Retinal pigment epithelial cell (primary cell): ENCODE measurements at regions not wholly inside any gene's neighbourhood (a gene's known extent, or its start where the extent isn't known, plus 50 kb on each side); places are given as distances from the start of the nearest gene placed in this dataset.
"Not testable (repeated sequence)": the region's sequence is repeated elsewhere in the genome, so short reads cannot be mapped to it uniquely, and the experiment has no call there.

Experiments
- DNase-seq: peaks from one replicate; pipeline ENCODE4 v3.0.0-alpha.2; 2010; ENCODE audit warnings: low read depth
- H3K4me3 ChIP-seq: 2 replicates; pipeline ENCODE4 v1.5.1; 2011; ENCODE audit warnings: mild to moderate bottlenecking, low read length, control low read depth, moderate library complexity
- CTCF ChIP-seq: conservative IDR thresholded peaks from 2 replicates; pipeline ENCODE4 v1.5.1; 2011; ENCODE audit warnings: low read depth, low read length, control low read depth, inconsistent platforms

GRCh38 chr1:21385022-21385421 is 54.9 kb upstream of the NBPF3 start:
- H3K4me3 ChIP-seq, result no peak overlapping the region
- no peak for TF ChIP-seq CTCF

GRCh38 chr1:21384620-21385019 is 55.3 kb upstream of the NBPF3 start:
- DNase-seq, result no peak
- H3K4me3 ChIP-seq, result no peak overlapping the region
- no peak for TF ChIP-seq CTCF

More at GRCh38 chr1:21385022-21385421, 54.9 kb upstream of the NBPF3 start:
- no peak for DNase-seq

- H3K4me3 ChIP-seq, result no peak overlapping the region
- DNase-seq, result no peak
- TF ChIP-seq CTCF, result peak; percentile 18
These were observed 56.0 kb upstream of the NBPF3 start for GRCh38 chr1:21383785-21384401.

- no peak for DNase-seq
- no peak overlapping the region for H3K4me3 ChIP-seq
- TF ChIP-seq CTCF, result no peak
These were observed 58.6 kb upstream of the NBPF3 start for GRCh38 chr1:21381354-21381753.

GRCh38 chr1:21380147-21380546 is 59.8 kb upstream of the NBPF3 start:
- not testable (repeated sequence) for H3K4me3 ChIP-seq, DNase-seq

GRCh38 chr1:21379571-21379970 is 60.4 kb upstream of the NBPF3 start:
- DNase-seq, result no peak
- no peak for TF ChIP-seq CTCF
- H3K4me3 ChIP-seq, result no peak overlapping the region

- no peak for TF ChIP-seq CTCF
- DNase-seq, result peak; percentile 64
- no peak overlapping the region for H3K4me3 ChIP-seq
These were observed 61.0 kb upstream of the NBPF3 start for GRCh38 chr1:21378705-21379494.
